ENCODE measurements at regions not wholly inside any gene's neighbourhood (a gene's known extent, or its start where the extent isn't known, plus 50 kb on each side); places are given as distances from the start of the nearest gene placed in this dataset.
"Not testable (repeated sequence)": the region's sequence is repeated elsewhere in the genome, so short reads cannot be mapped to it uniquely, and the experiment has no call there.

GRCh38 chr4:95779447-95779846, 60.4 kb upstream of the PDHA2 start:
- Histone ChIP-seq H3K9me2 (ENCODE audit: insufficient read depth) (no peaks in the 10 kb centered on the region), H3K9me3 (ENCODE audit: insufficient read depth, low read depth) (no peaks in the 10 kb centered on the region), H3K4me1 (replicated peaks; ENCODE audit: insufficient read depth) (no peaks in the 10 kb centered on the region), H3F3A (ENCODE audit: insufficient read depth, low read depth) (no peaks in the 10 kb centered on the region), H3K27me3 (ENCODE audit: insufficient read depth, low read depth) (no peaks in the 10 kb centered on the region), H3K4me3 (no peak overlapping the region), H3K27ac (no peak overlapping the region), H3K4me2 (no peak overlapping the region), H4K20me1 (ENCODE audit: insufficient read depth) (no peaks in the 10 kb centered on the region), H2AFZ (no peak overlapping the region), H3K36me3 (ENCODE audit: low read depth) (no peaks in the 10 kb centered on the region), H3K79me2 (ENCODE audit: low read depth) (no peaks in the 10 kb centered on the region)
- no peak for TF ChIP-seq CTCF (conservative IDR thresholded peaks at IDR 0.05)
- TF ChIP-seq EZH2 (IDR thresholded peaks at IDR 0.05; ENCODE audit: low read depth), result no peak
- intact Hi-C loops (cut with micrococcal nuclease; ENCODE audit: unreplicated experiment), result no loop called here
- DNase-seq, result no peak
- no TSS peak for BruUV-seq (replicated peaks)
- ChIA-PET CTCF (no interaction called here), POLR2A (ENCODE audit: unreplicated experiment) (no interaction called here)

GRCh38 chr4:95778666-95779065, 61.2 kb upstream of the PDHA2 start:
- no peaks in the 10 kb centered on the region for H3K4me1 ChIP-seq (replicated peaks; ENCODE audit: insufficient read depth)
- BruUV-seq (replicated peaks), result no TSS peak
- H3K9me3 ChIP-seq (ENCODE audit: insufficient read depth, low read depth), result no peaks in the 10 kb centered on the region
- H3K27me3 ChIP-seq (ENCODE audit: insufficient read depth, low read depth), result no peaks in the 10 kb centered on the region
- H3K4me2 ChIP-seq, result no peak overlapping the region
- H3K79me2 ChIP-seq (ENCODE audit: low read depth), result no peaks in the 10 kb centered on the region
- ChIA-PET POLR2A (ENCODE audit: unreplicated experiment) (no interaction called here), CTCF (no interaction called here)
- DNase-seq, result no peak
- H3F3A ChIP-seq (ENCODE audit: insufficient read depth, low read depth), result no peaks in the 10 kb centered on the region
- H4K20me1 ChIP-seq (ENCODE audit: insufficient read depth), result no peaks in the 10 kb centered on the region
- intact Hi-C loops (cut with micrococcal nuclease; ENCODE audit: unreplicated experiment), result no loop called here
- H2AFZ ChIP-seq, result no peak overlapping the region
- no peak overlapping the region for H3K4me3 ChIP-seq
- no peaks in the 10 kb centered on the region for H3K36me3 ChIP-seq (ENCODE audit: low read depth)
- no peaks in the 10 kb centered on the region for H3K9me2 ChIP-seq (ENCODE audit: insufficient read depth)
- no peak for TF ChIP-seq CTCF (conservative IDR thresholded peaks at IDR 0.05)
- no peak for TF ChIP-seq EZH2 (IDR thresholded peaks at IDR 0.05; ENCODE audit: low read depth)
- H3K27ac ChIP-seq, result no peak overlapping the region

GRCh38 chr4:95770605-95771004, 69.3 kb upstream of the PDHA2 start:
- H3K27me3 ChIP-seq (ENCODE audit: insufficient read depth, low read depth); H3K4me1 ChIP-seq (replicated peaks; ENCODE audit: insufficient read depth); H3F3A ChIP-seq (ENCODE audit: insufficient read depth, low read depth); H3K9me3 ChIP-seq (ENCODE audit: insufficient read depth, low read depth); POLR2A ChIA-PET (ENCODE audit: unreplicated experiment); H3K4me2 ChIP-seq; H3K9me2 ChIP-seq (ENCODE audit: insufficient read depth); H4K20me1 ChIP-seq (ENCODE audit: insufficient read depth); H3K27ac ChIP-seq; H3K4me3 ChIP-seq; DNase-seq; CTCF ChIA-PET; H2AFZ ChIP-seq; H3K36me3 ChIP-seq (ENCODE audit: low read depth); H3K79me2 ChIP-seq (ENCODE audit: low read depth); intact Hi-C loops (cut with micrococcal nuclease; ENCODE audit: unreplicated experiment); BruUV-seq (replicated peaks): not testable (repeated sequence)

- Histone ChIP-seq H3K9me3 (ENCODE audit: insufficient read depth, low read depth) (no peaks in the 10 kb centered on the region), H3F3A (ENCODE audit: insufficient read depth, low read depth) (0 out of 2 replicates have a peak, but pooled peaks cover 4% of the 10 kb centered on the region), H3K27ac (no peak overlapping the region), H3K4me3 (no peak overlapping the region), H3K36me3 (ENCODE audit: low read depth) (no peaks in the 10 kb centered on the region), H3K4me1 (replicated peaks; ENCODE audit: insufficient read depth) (0 out of 2 replicates have a peak, but pooled peaks cover 6% of the 10 kb centered on the region), H3K27me3 (ENCODE audit: insufficient read depth, low read depth) (no peaks in the 10 kb centered on the region), H3K4me2 (no peak overlapping the region), H4K20me1 (ENCODE audit: insufficient read depth) (no peaks in the 10 kb centered on the region), H2AFZ (no peak overlapping the region), H3K79me2 (ENCODE audit: low read depth) (no peaks in the 10 kb centered on the region), H3K9me2 (ENCODE audit: insufficient read depth) (no peaks in the 10 kb centered on the region)
- no TSS peak for BruUV-seq (replicated peaks)
- DNase-seq, result no peak
- POLR2A ChIA-PET (ENCODE audit: unreplicated experiment), result no interaction called here
- CTCF ChIA-PET, result no interaction called here
- TF ChIP-seq EZH2 (IDR thresholded peaks at IDR 0.05; ENCODE audit: low read depth) (no peak), CTCF (conservative IDR thresholded peaks at IDR 0.05) (no peak)
- intact Hi-C loops (cut with micrococcal nuclease; ENCODE audit: unreplicated experiment), result no loop called here
Observed at GRCh38 chr4:95764961-95765360, 74.9 kb upstream of the PDHA2 start.
